ENCODE measurements at regions not wholly inside any gene's neighbourhood (a gene's known extent, or its start where the extent isn't known, plus 50 kb on each side); places are given as distances from the start of the nearest gene placed in this dataset.

DNA sequence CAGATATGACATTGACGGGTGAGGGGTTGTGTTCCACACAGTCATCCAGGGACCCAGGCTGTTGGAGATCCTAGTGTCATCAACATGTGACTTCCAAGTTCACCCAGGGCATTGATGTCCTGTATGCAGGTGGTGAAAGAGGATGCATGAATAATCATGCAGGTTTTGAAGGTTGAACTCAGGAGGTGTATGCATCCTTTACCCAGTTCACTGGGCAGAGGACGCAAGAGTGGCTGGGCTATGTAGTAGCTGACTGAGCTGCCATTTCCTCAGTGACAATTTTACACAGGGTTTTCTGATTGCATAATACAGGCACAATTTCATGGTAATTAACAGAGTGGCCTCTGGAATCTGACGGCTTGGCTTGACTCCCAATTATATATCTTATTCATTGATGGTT, 323.0 kb downstream of the HS3ST1 start:
- TF ChIP-seq CTCF (IDR thresholded peaks at IDR 0.05 in 8 of 11, conservative IDR thresholded peaks at IDR 0.05 in 3 of 11) (no peak), POLR2A (IDR thresholded peaks at IDR 0.05) (no peak)
